ENCODE measurements at regions not wholly inside any gene's neighbourhood (a gene's known extent, or its start where the extent isn't known, plus 50 kb on each side); places are given as distances from the start of the nearest gene placed in this dataset.
"Not testable (repeated sequence)": the region's sequence is repeated elsewhere in the genome, so short reads cannot be mapped to it uniquely, and the experiment has no call there.

GRCh38 chr2:207231106-207231865, 65.5 kb upstream of the KLF7 start:
- Histone ChIP-seq H3K27ac (ENCODE audit: low read depth, low read length) (no peak overlapping the region), H3K36me3 (ENCODE audit: control insufficient read depth, insufficient read depth, low read length) (no peaks in the 10 kb centered on the region), H3K4ac (ENCODE audit: low read depth, low read length) (no peak overlapping the region), H3K4me1 (ENCODE audit: control insufficient read depth, low read depth, low read length) (peaks cover 16% of the 10 kb centered on the region), H4K5ac (ENCODE audit: low read length) (no peak overlapping the region), H3K56ac (ENCODE audit: low read length) (no peak overlapping the region), H4K8ac (ENCODE audit: low read depth, low read length) (no peak overlapping the region), H3K4me3 (ENCODE audit: low read length) (no peak overlapping the region), H3K4me2 (ENCODE audit: low read length) (no peak overlapping the region), H2BK120ac (ENCODE audit: low read depth, low read length) (no peak overlapping the region), H3K18ac (ENCODE audit: low read length) (no peak overlapping the region), H2BK5ac (ENCODE audit: low read length) (no peak overlapping the region), H3K27me3 (ENCODE audit: insufficient read depth, low read length, poor library complexity) (no peaks in the 10 kb centered on the region), H2BK15ac (replicated peaks; ENCODE audit: low read depth) (no peak overlapping the region), H2AK5ac (ENCODE audit: low read length) (peak overlapping the region; percentile 16), H3K79me2 (ENCODE audit: control insufficient read depth, insufficient read depth, low read length) (no peaks in the 10 kb centered on the region), H3K9ac (ENCODE audit: low read length) (no peak overlapping the region), H3K79me1 (ENCODE audit: low read length) (no peaks in the 10 kb centered on the region), H3K23ac (ENCODE audit: low read length) (no peak overlapping the region)
- WGBS (ENCODE audit: extremely low coverage, insufficient coverage, low lambda C conversion rate), result no CpG with 5 or more reads among the region's 5 CpGs
- DNase-seq, result no peak

- Histone ChIP-seq H3K27ac (ENCODE audit: low read depth, low read length) (no peak overlapping the region), H3K18ac (ENCODE audit: low read length) (no peak overlapping the region), H2BK5ac (ENCODE audit: low read length) (no peak overlapping the region), H2BK15ac (replicated peaks; ENCODE audit: low read depth) (peak overlapping the region; percentile 89), H4K5ac (ENCODE audit: low read length) (no peak overlapping the region), H2BK120ac (ENCODE audit: low read depth, low read length) (no peak overlapping the region), H3K4me3 (ENCODE audit: low read length) (no peak overlapping the region), H3K36me3 (ENCODE audit: control insufficient read depth, insufficient read depth, low read length) (no peaks in the 10 kb centered on the region), H2AK5ac (ENCODE audit: low read length) (peak overlapping the region; percentile 13), H3K4me1 (ENCODE audit: control insufficient read depth, low read depth, low read length) (peaks cover 11% of the 10 kb centered on the region), H3K56ac (ENCODE audit: low read length) (no peak overlapping the region), H4K8ac (ENCODE audit: low read depth, low read length) (no peak overlapping the region), H3K79me1 (ENCODE audit: low read length) (no peaks in the 10 kb centered on the region), H3K9ac (ENCODE audit: low read length) (no peak overlapping the region), H3K23ac (ENCODE audit: low read length) (no peak overlapping the region), H3K27me3 (ENCODE audit: insufficient read depth, low read length, poor library complexity) (no peaks in the 10 kb centered on the region), H3K4me2 (ENCODE audit: low read length) (no peak overlapping the region), H3K4ac (ENCODE audit: low read depth, low read length) (no peak overlapping the region), H3K79me2 (ENCODE audit: control insufficient read depth, insufficient read depth, low read length) (no peaks in the 10 kb centered on the region)
- no CpG with 5 or more reads among the region's 4 CpGs for WGBS (ENCODE audit: extremely low coverage, insufficient coverage, low lambda C conversion rate)
- DNase-seq, result no peak
These were observed 66.2 kb upstream of the KLF7 start for GRCh38 chr2:207231967-207232366.

- H3K79me2 ChIP-seq (ENCODE audit: control insufficient read depth, insufficient read depth, low read length); H4K8ac ChIP-seq (ENCODE audit: low read depth, low read length); H3K23ac ChIP-seq (ENCODE audit: low read length); H3K56ac ChIP-seq (ENCODE audit: low read length); H3K79me1 ChIP-seq (ENCODE audit: low read length); DNase-seq; H2BK120ac ChIP-seq (ENCODE audit: low read depth, low read length); H3K9ac ChIP-seq (ENCODE audit: low read length); H3K27ac ChIP-seq (ENCODE audit: low read depth, low read length); H2BK5ac ChIP-seq (ENCODE audit: low read length); H3K4me2 ChIP-seq (ENCODE audit: low read length); H4K5ac ChIP-seq (ENCODE audit: low read length); H3K4me1 ChIP-seq (ENCODE audit: control insufficient read depth, low read depth, low read length); H2AK5ac ChIP-seq (ENCODE audit: low read length); H3K36me3 ChIP-seq (ENCODE audit: control insufficient read depth, insufficient read depth, low read length); H2BK15ac ChIP-seq (replicated peaks; ENCODE audit: low read depth); H3K27me3 ChIP-seq (ENCODE audit: insufficient read depth, low read length, poor library complexity); H3K4ac ChIP-seq (ENCODE audit: low read depth, low read length); H3K4me3 ChIP-seq (ENCODE audit: low read length): not testable (repeated sequence)
- H3K18ac ChIP-seq (ENCODE audit: low read length), result peak overlapping the region; percentile 28
These were observed 67.4 kb upstream of the KLF7 start for GRCh38 chr2:207233141-207233540.

GRCh38 chr2:207233731-207234130, 68.0 kb upstream of the KLF7 start:
- Histone ChIP-seq H2BK5ac (ENCODE audit: low read length) (no peak overlapping the region), H3K9ac (ENCODE audit: low read length) (no peak overlapping the region), H3K79me1 (ENCODE audit: low read length) (no peaks in the 10 kb centered on the region), H3K18ac (ENCODE audit: low read length) (no peak overlapping the region), H4K8ac (ENCODE audit: low read depth, low read length) (no peak overlapping the region), H3K27ac (ENCODE audit: low read depth, low read length) (no peak overlapping the region), H2AK5ac (ENCODE audit: low read length) (no peak overlapping the region), H3K79me2 (ENCODE audit: control insufficient read depth, insufficient read depth, low read length) (no peaks in the 10 kb centered on the region), H2BK120ac (ENCODE audit: low read depth, low read length) (no peak overlapping the region), H4K5ac (ENCODE audit: low read length) (no peak overlapping the region), H3K4me3 (ENCODE audit: low read length) (no peak overlapping the region), H3K4ac (ENCODE audit: low read depth, low read length) (no peak overlapping the region), H3K36me3 (ENCODE audit: control insufficient read depth, insufficient read depth, low read length) (no peaks in the 10 kb centered on the region), H3K23ac (ENCODE audit: low read length) (no peak overlapping the region), H2BK15ac (replicated peaks; ENCODE audit: low read depth) (no peak overlapping the region), H3K4me1 (ENCODE audit: control insufficient read depth, low read depth, low read length) (peaks cover 2% of the 10 kb centered on the region), H3K27me3 (ENCODE audit: insufficient read depth, low read length, poor library complexity) (no peaks in the 10 kb centered on the region), H3K56ac (ENCODE audit: low read length) (no peak overlapping the region), H3K4me2 (ENCODE audit: low read length) (no peak overlapping the region)
- peak; percentile 51 for DNase-seq
- no CpG with 5 or more reads among the region's 3 CpGs for WGBS (ENCODE audit: extremely low coverage, insufficient coverage, low lambda C conversion rate)

GRCh38 chr2:207235621-207236020, 69.9 kb upstream of the KLF7 start:
- H3K36me3 ChIP-seq (ENCODE audit: control insufficient read depth, insufficient read depth, low read length), result no peaks in the 10 kb centered on the region
- H3K79me2 ChIP-seq (ENCODE audit: control insufficient read depth, insufficient read depth, low read length), result no peaks in the 10 kb centered on the region
- H4K8ac ChIP-seq (ENCODE audit: low read depth, low read length), result no peak overlapping the region
- H3K4me3 ChIP-seq (ENCODE audit: low read length), result no peak overlapping the region
- no CpG with 5 or more reads among the region's 4 CpGs for WGBS (ENCODE audit: extremely low coverage, insufficient coverage, low lambda C conversion rate)
- DNase-seq, result no peak
- H3K23ac ChIP-seq (ENCODE audit: low read length), result no peak overlapping the region
- H2BK15ac ChIP-seq (replicated peaks; ENCODE audit: low read depth), result no peak overlapping the region
- H2BK5ac ChIP-seq (ENCODE audit: low read length), result no peak overlapping the region
- no peak overlapping the region for H3K18ac ChIP-seq (ENCODE audit: low read length)
- no peaks in the 10 kb centered on the region for H3K79me1 ChIP-seq (ENCODE audit: low read length)
- no peak overlapping the region for H2BK120ac ChIP-seq (ENCODE audit: low read depth, low read length)
- H2AK5ac ChIP-seq (ENCODE audit: low read length), result no peak overlapping the region
- H3K9ac ChIP-seq (ENCODE audit: low read length), result no peak overlapping the region
- no peak overlapping the region for H3K4ac ChIP-seq (ENCODE audit: low read depth, low read length)
- H3K27me3 ChIP-seq (ENCODE audit: insufficient read depth, low read length, poor library complexity), result no peaks in the 10 kb centered on the region
- no peak overlapping the region for H3K27ac ChIP-seq (ENCODE audit: low read depth, low read length)
- no peak overlapping the region for H3K56ac ChIP-seq (ENCODE audit: low read length)
- no peak overlapping the region for H3K4me2 ChIP-seq (ENCODE audit: low read length)
- H3K4me1 ChIP-seq (ENCODE audit: control insufficient read depth, low read depth, low read length), result peaks cover 2% of the 10 kb centered on the region
- no peak overlapping the region for H4K5ac ChIP-seq (ENCODE audit: low read length)

Measured in mesendoderm (in vitro differentiated cells).